GM12878 (cell line): ENCODE measurements at regions not wholly inside any gene's neighbourhood (a gene's known extent, or its start where the extent isn't known, plus 50 kb on each side); places are given as distances from the start of the nearest gene placed in this dataset.

Experiments used
- EP300 ChIP-seq, 2 experiments: fragments of 150-350 bp in 1 of 2; IDR thresholded peaks; 2 replicates each; pipeline ENCODE4 v1.6.1; 2011 to 2012; ENCODE audit warnings: low read depth in 2 of 2, low read length in 2 of 2, borderline replicate concordance in 1 of 2, improper control_type of control experiment in 1 of 2, inconsistent platforms in 1 of 2; ENCODE audit not compliant: control insufficient read depth in 1 of 2
- PAX8 ChIP-seq: fragments of 450-650 bp; IDR thresholded peaks from 2 replicates; pipeline ENCODE4 v1.6.1; 2017; ENCODE audit warnings: mild to moderate bottlenecking, moderate library complexity
- SP1 ChIP-seq: IDR thresholded peaks from one replicate; pipeline ENCODE4 v1.6.1; 2011; ENCODE audit warnings: low read depth, low read length
- TF ChIP-seq, protein P1 (sequence below), 3 experiments: IDR thresholded peaks in 2 of 3; conservative IDR thresholded peaks in 1 of 3; 2 replicates each; pipeline ENCODE4 v1.5.1; 2011; ENCODE audit warnings: low read depth in 3 of 3, low read length in 3 of 3, mild to moderate bottlenecking in 3 of 3, control low read depth in 2 of 3, moderate library complexity in 2 of 3, inconsistent platforms in 1 of 3, mixed read lengths in 1 of 3; ENCODE audit not compliant: control insufficient read depth in 2 of 3, insufficient read depth in 1 of 3; ENCODE audit errors: extremely low read depth in 1 of 3
- TF ChIP-seq, protein P2 (sequence below): IDR thresholded peaks from 2 replicates; pipeline ENCODE4 v1.6.1; 2011; ENCODE audit warnings: borderline replicate concordance, low read depth, mild to moderate bottlenecking, moderate library complexity, mixed read lengths, low read length; ENCODE audit not compliant: insufficient read depth; ENCODE audit errors: extremely low read length

GRCh38 chr18:77344786-77345500 is 95.3 kb downstream of the GALR1 start:
- TF ChIP-seq, protein P1, sequence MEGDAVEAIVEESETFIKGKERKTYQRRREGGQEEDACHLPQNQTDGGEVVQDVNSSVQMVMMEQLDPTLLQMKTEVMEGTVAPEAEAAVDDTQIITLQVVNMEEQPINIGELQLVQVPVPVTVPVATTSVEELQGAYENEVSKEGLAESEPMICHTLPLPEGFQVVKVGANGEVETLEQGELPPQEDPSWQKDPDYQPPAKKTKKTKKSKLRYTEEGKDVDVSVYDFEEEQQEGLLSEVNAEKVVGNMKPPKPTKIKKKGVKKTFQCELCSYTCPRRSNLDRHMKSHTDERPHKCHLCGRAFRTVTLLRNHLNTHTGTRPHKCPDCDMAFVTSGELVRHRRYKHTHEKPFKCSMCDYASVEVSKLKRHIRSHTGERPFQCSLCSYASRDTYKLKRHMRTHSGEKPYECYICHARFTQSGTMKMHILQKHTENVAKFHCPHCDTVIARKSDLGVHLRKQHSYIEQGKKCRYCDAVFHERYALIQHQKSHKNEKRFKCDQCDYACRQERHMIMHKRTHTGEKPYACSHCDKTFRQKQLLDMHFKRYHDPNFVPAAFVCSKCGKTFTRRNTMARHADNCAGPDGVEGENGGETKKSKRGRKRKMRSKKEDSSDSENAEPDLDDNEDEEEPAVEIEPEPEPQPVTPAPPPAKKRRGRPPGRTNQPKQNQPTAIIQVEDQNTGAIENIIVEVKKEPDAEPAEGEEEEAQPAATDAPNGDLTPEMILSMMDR (IDR thresholded peaks at IDR 0.05 in 2 of 3, conservative IDR thresholded peaks at IDR 0.05 in 1 of 3; ENCODE audit: control insufficient read depth in 2 of 3, extremely low read depth in 1 of 3, insufficient read depth in 1 of 3, low read depth in 3 of 3, low read length in 3 of 3), result no peak
- TF ChIP-seq, protein P2, sequence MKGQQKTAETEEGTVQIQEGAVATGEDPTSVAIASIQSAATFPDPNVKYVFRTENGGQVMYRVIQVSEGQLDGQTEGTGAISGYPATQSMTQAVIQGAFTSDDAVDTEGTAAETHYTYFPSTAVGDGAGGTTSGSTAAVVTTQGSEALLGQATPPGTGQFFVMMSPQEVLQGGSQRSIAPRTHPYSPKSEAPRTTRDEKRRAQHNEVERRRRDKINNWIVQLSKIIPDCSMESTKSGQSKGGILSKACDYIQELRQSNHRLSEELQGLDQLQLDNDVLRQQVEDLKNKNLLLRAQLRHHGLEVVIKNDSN, result no peak
- TF ChIP-seq SP1, result no peak
- TF ChIP-seq EP300 (IDR thresholded peaks at IDR 0.05; ENCODE audit: borderline replicate concordance in 1 of 2, control insufficient read depth in 1 of 2, low read depth in 2 of 2, low read length in 2 of 2), result no peak
- TF ChIP-seq PAX8, result no peak
